ENCODE measurements at regions not wholly inside any gene's neighbourhood (a gene's known extent, or its start where the extent isn't known, plus 50 kb on each side); places are given as distances from the start of the nearest gene placed in this dataset.

DNA sequence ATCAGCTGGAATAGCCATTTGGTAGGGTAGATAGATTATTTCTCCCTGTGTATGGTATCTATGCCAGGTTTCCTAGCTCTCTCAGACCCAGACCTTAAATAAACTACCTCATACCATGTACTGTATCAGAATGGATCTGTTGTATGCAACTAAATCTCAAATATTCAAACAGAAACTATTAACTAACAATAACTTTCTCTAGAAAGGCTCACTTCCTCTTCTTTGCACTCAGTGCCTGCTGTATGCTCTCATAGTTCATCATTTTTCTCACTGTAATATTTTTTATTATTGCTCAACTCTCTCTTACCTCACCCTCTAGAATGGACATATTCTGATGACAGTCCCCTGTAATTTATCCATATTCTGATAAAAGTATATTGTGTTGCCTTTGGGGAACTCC is 182.4 kb downstream of the TOX3 start:
- POLR2A ChIA-PET = no interaction called here
- CTCF ChIA-PET = no interaction called here
- no peak for TF ChIP-seq CTCF (IDR thresholded peaks at IDR 0.05; ENCODE audit: low read depth, low read length)

DNA sequence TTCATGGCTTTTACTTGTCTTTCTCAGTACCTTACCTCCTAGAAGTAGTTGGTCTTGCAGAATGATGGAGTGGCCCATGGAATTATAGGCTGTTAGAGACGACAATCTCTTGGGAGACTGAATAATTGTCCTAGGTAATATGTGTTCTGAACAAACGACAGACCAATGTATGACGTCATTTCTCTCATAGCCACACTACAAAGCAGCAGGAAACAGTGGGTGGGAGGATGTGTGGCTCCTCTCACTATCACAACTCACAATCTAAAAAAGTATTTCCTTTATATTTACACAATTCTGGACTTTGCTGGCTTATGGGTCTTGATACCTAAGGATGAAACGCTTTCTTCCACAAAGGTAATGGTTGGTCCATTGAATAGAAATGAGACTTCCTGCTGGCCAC is 183.9 kb downstream of the TOX3 start:
- ChIA-PET CTCF (no interaction called here), POLR2A (no interaction called here)
- no peak for DNase-seq (ENCODE audit: low read depth, low spot score)
- Histone ChIP-seq H3K27ac (ENCODE audit: low read depth, low read length) (no peak overlapping the region), H3K27me3 (ENCODE audit: control insufficient read depth, insufficient read depth, low read length) (no peaks in the 10 kb centered on the region), H3K4me3 (ENCODE audit: low read depth, low read length) (no peak overlapping the region), H3K9me3 (ENCODE audit: control insufficient read depth, insufficient read depth, low read length) (no peaks in the 10 kb centered on the region; the same call in 1 of the 2 replicates)
- TF ChIP-seq CTCF (IDR thresholded peaks at IDR 0.05; ENCODE audit: low read depth, low read length) = no peak

More for the DNA sequence above, 182.4 kb downstream of the TOX3 start:
- Histone ChIP-seq H3K27ac (ENCODE audit: low read depth, low read length) (no peak overlapping the region), H3K9me3 (ENCODE audit: control insufficient read depth, insufficient read depth, low read length) (peaks cover 3% of the 10 kb centered on the region; the same call in 1 of the 2 replicates), H3K27me3 (ENCODE audit: control insufficient read depth, insufficient read depth, low read length) (no peaks in the 10 kb centered on the region), H3K4me3 (ENCODE audit: low read depth, low read length) (no peak overlapping the region)
- no peak for DNase-seq (ENCODE audit: low read depth, low spot score)

- no peak for TF ChIP-seq CTCF (IDR thresholded peaks at IDR 0.05; ENCODE audit: low read depth, low read length)
- ChIA-PET CTCF (no interaction called here), POLR2A (no interaction called here)
- Histone ChIP-seq H3K27me3 (ENCODE audit: control insufficient read depth, insufficient read depth, low read length) (no peaks in the 10 kb centered on the region), H3K9me3 (ENCODE audit: control insufficient read depth, insufficient read depth, low read length) (no peaks in the 10 kb centered on the region; the same call in 1 of the 2 replicates), H3K4me3 (ENCODE audit: low read depth, low read length) (no peak overlapping the region), H3K27ac (ENCODE audit: low read depth, low read length) (no peak overlapping the region)
- no peak for DNase-seq (ENCODE audit: low read depth, low spot score)
Measured at GRCh38 chr16:52357711-52358110, 189.2 kb downstream of the TOX3 start.

GRCh38 chr16:52353249-52353648 is 193.7 kb downstream of the TOX3 start:
- Histone ChIP-seq H3K9me3 (ENCODE audit: control insufficient read depth, insufficient read depth, low read length) (no peaks in the 10 kb centered on the region; the same call in 1 of the 2 replicates), H3K4me3 (ENCODE audit: low read depth, low read length) (no peak overlapping the region), H3K27ac (ENCODE audit: low read depth, low read length) (no peak overlapping the region), H3K27me3 (ENCODE audit: control insufficient read depth, insufficient read depth, low read length) (no peaks in the 10 kb centered on the region)
- CTCF ChIA-PET = no interaction called here
- POLR2A ChIA-PET = no interaction called here
- no peak for TF ChIP-seq CTCF (IDR thresholded peaks at IDR 0.05; ENCODE audit: low read depth, low read length)
- no peak for DNase-seq (ENCODE audit: low read depth, low spot score)

DNA sequence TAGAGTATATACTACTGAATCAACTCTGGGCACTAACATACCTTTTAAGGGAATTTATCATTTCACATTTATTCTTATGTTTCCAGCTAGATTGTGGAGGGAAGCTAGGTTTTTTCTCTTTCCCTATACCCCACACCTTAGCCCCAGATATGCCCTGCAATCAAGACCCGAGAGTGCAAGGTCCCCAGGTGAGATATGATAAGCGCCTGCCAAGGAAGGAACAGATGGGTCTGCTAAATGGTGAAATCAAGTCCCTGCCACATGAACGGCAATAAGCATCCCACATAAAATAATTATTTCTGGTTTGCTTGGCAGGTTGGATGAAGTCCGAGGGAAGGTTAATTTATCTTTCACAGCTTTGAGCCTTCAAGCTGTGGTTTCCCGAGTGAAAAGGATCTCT is 195.5 kb downstream of the TOX3 start:
- ChIA-PET POLR2A (no interaction called here), CTCF (no interaction called here)
- H3K27ac ChIP-seq (ENCODE audit: low read depth, low read length) = no peak overlapping the region
- no peak for DNase-seq (ENCODE audit: low read depth, low spot score)
- no peaks in the 10 kb centered on the region for H3K27me3 ChIP-seq (ENCODE audit: control insufficient read depth, insufficient read depth, low read length)
- no peak for TF ChIP-seq CTCF (IDR thresholded peaks at IDR 0.05; ENCODE audit: low read depth, low read length)
- no peak overlapping the region for H3K4me3 ChIP-seq (ENCODE audit: low read depth, low read length)
- H3K9me3 ChIP-seq (ENCODE audit: control insufficient read depth, insufficient read depth, low read length) = no peaks in the 10 kb centered on the region; the same call in 1 of the 2 replicates
